GM19468 (cell line): ENCODE measurements at regions not wholly inside any gene's neighbourhood (a gene's known extent, or its start where the extent isn't known, plus 50 kb on each side); places are given as distances from the start of the nearest gene placed in this dataset.

Experiments used
- ATAC-seq: cut with Tn5 transposase; IDR thresholded peaks from one replicate; pipeline ENCODE4 v1.9.1; 2021; ENCODE audit warnings: mild to moderate bottlenecking, moderate library complexity, moderate number of reproducible peaks; ENCODE audit not compliant: unreplicated experiment; ENCODE audit errors: extremely low read depth

GRCh38 chr15:68499620-68500312 lies 67.8 kb upstream of the ITGA11 start:
- no peak for ATAC-seq

DNA sequence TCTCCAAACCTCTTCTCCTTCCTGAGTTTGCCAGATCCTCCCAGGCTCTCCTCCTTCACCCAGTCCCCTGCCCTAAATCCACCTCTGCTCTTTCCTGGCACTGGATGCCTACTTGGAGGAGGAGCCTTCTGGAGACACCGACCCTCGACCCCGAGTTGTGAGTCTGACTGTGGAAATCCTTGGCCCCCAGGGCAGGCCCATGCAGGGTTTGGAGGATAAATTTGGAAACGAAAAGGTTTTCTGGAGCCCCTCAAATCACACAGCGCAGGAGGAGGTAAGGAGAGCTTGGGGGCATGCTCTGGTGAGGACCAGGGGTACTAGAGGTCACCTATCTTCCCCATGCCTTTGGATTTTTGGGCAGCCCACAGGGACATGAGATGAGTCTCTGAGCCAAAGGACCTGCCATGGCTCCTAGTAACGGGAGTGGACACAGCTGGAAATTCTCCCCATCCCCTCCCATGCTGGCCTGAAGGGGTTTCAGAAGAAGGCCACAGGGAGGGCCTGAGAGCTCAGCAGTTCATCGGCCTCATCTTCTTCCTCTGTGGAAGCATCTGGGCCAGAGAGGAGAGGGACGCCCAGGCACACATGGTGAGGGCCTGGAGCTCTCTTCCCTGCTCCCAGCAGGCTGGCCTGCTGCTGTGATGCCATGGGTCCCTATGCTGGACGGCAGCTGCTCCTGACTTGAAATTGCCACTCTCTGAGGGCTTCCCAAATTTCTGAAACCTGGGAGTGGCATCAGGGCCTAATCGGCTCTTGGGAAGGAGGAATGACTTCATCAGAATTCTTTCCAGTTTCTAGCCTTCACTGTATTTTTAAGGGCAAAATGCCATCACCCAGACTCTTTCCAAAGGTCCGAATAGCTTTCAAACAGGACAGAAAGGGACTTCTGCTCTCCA lies 68.6 kb upstream of the ITGA11 start:
- ATAC-seq: no peak

- no peak for ATAC-seq
Observed at GRCh38 chr15:68501259-68501591, 69.3 kb upstream of the ITGA11 start.

GRCh38 chr15:68501616-68502015 lies 69.7 kb upstream of the ITGA11 start:
- no peak for ATAC-seq

DNA sequence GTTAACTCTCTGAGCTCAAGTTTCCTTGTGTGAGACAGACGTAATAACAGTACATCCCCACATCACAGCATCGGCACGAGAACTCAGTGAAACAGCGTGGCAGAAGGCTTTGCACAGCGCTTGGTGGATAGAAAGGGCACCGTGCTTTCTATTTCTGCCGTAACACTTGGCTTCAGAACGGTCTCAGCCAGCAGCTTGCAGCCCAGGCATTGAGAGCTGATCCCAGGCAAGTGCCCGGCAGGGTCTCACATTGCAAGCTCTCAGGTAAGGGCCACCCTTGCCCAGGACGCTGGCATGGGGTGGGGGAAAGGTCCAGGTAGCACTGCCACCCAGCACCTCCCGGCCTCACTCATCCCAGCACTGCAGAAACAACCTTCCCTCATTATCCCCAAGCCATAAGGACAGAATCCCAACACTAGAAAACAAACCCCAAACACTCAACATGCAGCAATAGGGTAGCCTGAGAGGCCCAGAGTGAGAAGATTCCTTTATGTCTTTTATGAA lies 70.5 kb upstream of the ITGA11 start:
- ATAC-seq: no peak

GRCh38 chr15:68503213-68503612 lies 71.2 kb upstream of the ITGA11 start:
- no peak for ATAC-seq

GRCh38 chr15:68503791-68504680 lies 72.1 kb upstream of the ITGA11 start:
- ATAC-seq: no peak

DNA sequence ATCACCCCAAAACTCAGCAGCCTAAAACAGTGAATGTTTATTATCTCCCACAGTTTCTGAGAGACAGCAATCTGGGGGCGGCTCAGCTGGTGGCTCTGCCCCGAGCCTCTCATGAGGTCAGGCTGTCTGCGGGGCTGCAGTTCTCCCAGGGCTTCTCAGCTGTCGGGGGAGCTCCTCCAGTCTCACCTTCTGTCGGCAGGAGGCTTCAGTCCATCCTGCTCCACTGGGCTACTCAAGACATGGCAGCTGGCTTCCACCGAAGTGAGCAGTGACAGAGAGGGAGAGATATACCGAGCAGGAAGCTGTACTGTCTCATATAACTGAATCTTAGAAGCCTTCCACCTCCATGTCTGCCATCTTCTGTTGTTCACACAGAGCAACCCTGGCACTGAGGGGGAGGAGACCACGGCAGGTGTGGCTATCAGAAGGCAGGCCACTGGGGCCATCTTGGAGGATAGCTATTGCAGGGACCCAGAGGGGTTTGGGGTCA lies 72.8 kb upstream of the ITGA11 start:
- ATAC-seq: no peak

GRCh38 chr15:68506071-68506470 lies 72.7 kb upstream of the CORO2B start:
- no peak for ATAC-seq

- no peak for ATAC-seq
Observed at GRCh38 chr15:68507447-68507846, 71.3 kb upstream of the CORO2B start.

- no peak for ATAC-seq
Observed at GRCh38 chr15:68508485-68509189, 70.2 kb upstream of the CORO2B start.

GRCh38 chr15:68510558-68510957 lies 68.2 kb upstream of the CORO2B start:
- ATAC-seq: no peak

GRCh38 chr15:68511073-68511991 lies 67.5 kb upstream of the CORO2B start:
- no peak for ATAC-seq

DNA sequence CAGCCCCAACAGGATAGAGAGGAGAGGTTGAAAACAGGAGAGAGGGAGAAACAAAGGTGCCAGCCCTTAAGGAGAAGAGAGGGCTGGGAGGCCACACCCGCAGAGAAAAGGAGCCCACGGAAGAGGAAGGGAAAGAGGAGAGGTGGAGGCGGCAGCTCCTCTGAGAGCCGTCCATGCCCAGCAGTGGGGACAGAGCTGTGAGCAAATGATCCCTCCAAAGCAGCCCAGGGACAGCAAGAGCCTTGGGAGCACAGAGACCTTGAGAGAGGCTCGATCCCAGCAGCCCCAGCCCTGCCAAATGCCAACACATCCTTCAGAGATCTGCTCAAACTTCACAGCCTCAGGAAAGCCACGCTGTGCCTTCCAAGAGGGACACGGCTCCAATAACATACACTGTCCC lies 66.7 kb upstream of the CORO2B start:
- ATAC-seq: no peak

GRCh38 chr15:68512598-68512997 lies 66.2 kb upstream of the CORO2B start:
- no peak for ATAC-seq

- no peak for ATAC-seq
Observed at GRCh38 chr15:68515371-68516095, 63.3 kb upstream of the CORO2B start.

- no peak for ATAC-seq
Observed at GRCh38 chr15:68517285-68517761, 61.5 kb upstream of the CORO2B start.

DNA sequence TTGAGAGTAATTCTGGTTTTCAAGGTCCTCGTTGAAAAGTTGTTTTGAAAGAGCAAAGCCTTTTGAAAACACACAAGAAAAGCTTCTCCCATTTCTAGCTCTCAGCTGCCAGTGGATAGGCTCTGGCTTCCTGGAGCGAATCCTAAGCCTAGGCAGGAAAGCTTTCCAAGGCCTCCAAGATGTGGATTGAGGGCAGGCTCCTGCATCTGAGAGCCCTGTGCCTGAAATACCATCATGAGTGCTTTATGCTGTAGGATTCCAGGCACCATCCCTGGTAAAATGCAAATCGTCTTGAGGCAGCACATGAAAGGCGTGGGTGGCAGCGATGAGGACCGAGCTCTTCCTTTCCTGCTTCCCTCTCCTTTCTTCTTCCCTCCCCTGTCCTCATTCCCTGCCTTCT lies 60.7 kb upstream of the CORO2B start:
- no peak for ATAC-seq
